Esophagus squamous epithelium (tissue), 5 donors: ENCODE measurements at regions not wholly inside any gene's neighbourhood (a gene's known extent, or its start where the extent isn't known, plus 50 kb on each side); places are given as distances from the start of the nearest gene placed in this dataset.

Source experiments
- DNase-seq: peaks from one replicate; lab custom pipeline; 2025; lab: John Stamatoyannopoulos, UW
- H3K27ac ChIP-seq, 4 donors: fragments of 200-600 bp; sonication (generic); one replicate each; pipeline ENCODE4 v1.5.1; 2016 to 2019; ENCODE audit warnings: mild to moderate bottlenecking in 1 of 4
- H3K27me3 ChIP-seq, 4 donors: fragments of 200-600 bp; sonication (generic); 1 replicate in 3 of 4; 2 replicates in 1 of 4; pipeline versions ENCODE4 v1.5.1 to v1.6.0; 2017 to 2021; ENCODE audit warnings: antibody characterized with exemption in 1 of 4
- H3K36me3 ChIP-seq, 3 donors: fragments of 200-600 bp; sonication (generic); one replicate each; pipeline ENCODE4 v1.5.1; 2016 to 2019
- H3K4me1 ChIP-seq, 3 donors: fragments of 200-600 bp; sonication (generic); one replicate each; pipeline ENCODE4 v1.5.1; 2017 to 2019
- H3K4me3 ChIP-seq, 4 donors: fragments of 200-600 bp; sonication (generic); 1 replicate in 3 of 4; 2 replicates in 1 of 4; pipeline ENCODE4 v1.5.1; 2016 to 2019; ENCODE audit warnings: mild to moderate bottlenecking in 2 of 4, moderate library complexity in 1 of 4
- H3K9me3 ChIP-seq, 3 donors: fragments of 200-600 bp; sonication (generic); one replicate each; pipeline ENCODE4 v1.5.1; 2016 to 2019
- CTCF ChIP-seq, 6 experiments: fragments of 450-650 bp in 4 of 6; fragments of 200-600 bp in 2 of 6; sonication (generic) in 2 of 6; IDR thresholded peaks; one replicate each; pipeline ENCODE4 v1.5.1; 2016 to 2019; ENCODE audit warnings: antibody characterized with exemption in 6 of 6, mild to moderate bottlenecking in 4 of 6, moderate library complexity in 4 of 6
- POLR2A ChIP-seq, 4 donors: fragments of 450-650 bp; IDR thresholded peaks; one replicate each; pipeline ENCODE4 v1.6.1; 2017; ENCODE audit warnings: antibody characterized with exemption in 4 of 4, mild to moderate bottlenecking in 4 of 4, moderate library complexity in 3 of 4
- WGBS, 2 donors: methylation state at CpG; one replicate each; pipeline ENCODE4 v1.1.5; 2018; 5-methylcytosine and 5-hydroxymethylcytosine counted together
- intact Hi-C: fragments of 100-400 bp; cut with DNase I; formaldehyde crosslinking; loops from one replicate; pipeline ENCODE4 v1.15.0; 2022
- donor health status: DM: yes; HTN: yes; CAD: no.

- WGBS, 2 donors = 15 to 35% methylated on average over 4 of the region's 4 CpGs
These were observed 138.5 kb downstream of the DICER1 start for GRCh38 chr14:95018821-95019220.

GRCh38 chr14:95015046-95015445 lies 142.3 kb downstream of the DICER1 start:
- WGBS, 2 donors = 43 to 86% methylated on average over 1 of the region's 1 CpG
- TF ChIP-seq POLR2A (IDR thresholded peaks at IDR 0.05) = no peak
- no peak for TF ChIP-seq CTCF (IDR thresholded peaks at IDR 0.05)
- H3K36me3 ChIP-seq = no peaks in the 10 kb centered on the region
- peaks cover 0 to 11% (median 0%) of the 10 kb centered on the region in 4 donors for H3K27me3 ChIP-seq
- intact Hi-C loops = no loop called here
- H3K4me1 ChIP-seq = no peaks in the 10 kb centered on the region
- H3K4me3 ChIP-seq = no peak overlapping the region
- no peak for DNase-seq
- no peak overlapping the region for H3K27ac ChIP-seq
- H3K9me3 ChIP-seq = no peaks in the 10 kb centered on the region

More at GRCh38 chr14:95018821-95019220, 138.5 kb downstream of the DICER1 start:
- no peak overlapping the region for H3K27ac ChIP-seq
- intact Hi-C loops = no loop called here
- DNase-seq = no peak
- H3K4me1 ChIP-seq = no peaks in the 10 kb centered on the region
- no peaks in the 10 kb centered on the region for H3K36me3 ChIP-seq
- no peak overlapping the region for H3K4me3 ChIP-seq
- no peaks in the 10 kb centered on the region for H3K27me3 ChIP-seq
- TF ChIP-seq CTCF (IDR thresholded peaks at IDR 0.05) (no peak), POLR2A (IDR thresholded peaks at IDR 0.05) (no peak)
- H3K9me3 ChIP-seq = no peaks in the 10 kb centered on the region

GRCh38 chr14:95014036-95014435 lies 143.3 kb downstream of the DICER1 start:
- 85 to 93% methylated on average over 7 of the region's 7 CpGs for WGBS, 2 donors

GRCh38 chr14:95011445-95012006 lies 145.8 kb downstream of the DICER1 start:
- Histone ChIP-seq H3K9me3 (no peaks in the 10 kb centered on the region), H3K4me1 (no peaks in the 10 kb centered on the region), H3K4me3 (no peak overlapping the region), H3K36me3 (no peaks in the 10 kb centered on the region), H3K27me3 (peaks cover 0 to 15% (median 0%) of the 10 kb centered on the region in 4 donors), H3K27ac (peak overlapping the region in 1 of 4 donors; percentile 25)
- DNase-seq = no peak
- TF ChIP-seq POLR2A (IDR thresholded peaks at IDR 0.05) (no peak), CTCF (IDR thresholded peaks at IDR 0.05) (no peak)
- 54 to 57% methylated on average over 16 of the region's 16 CpGs for WGBS, 2 donors
- intact Hi-C loops = no loop called here

More at GRCh38 chr14:95014036-95014435, 143.3 kb downstream of the DICER1 start:
- Histone ChIP-seq H3K27me3 (peaks cover 0 to 11% (median 0%) of the 10 kb centered on the region in 4 donors), H3K9me3 (no peaks in the 10 kb centered on the region), H3K36me3 (no peaks in the 10 kb centered on the region), H3K4me1 (no peaks in the 10 kb centered on the region), H3K27ac (no peak overlapping the region), H3K4me3 (no peak overlapping the region)
- no peak for DNase-seq
- intact Hi-C loops = no loop called here
- no peak for TF ChIP-seq POLR2A (IDR thresholded peaks at IDR 0.05)
- TF ChIP-seq CTCF (IDR thresholded peaks at IDR 0.05) = no peak

- Histone ChIP-seq H3K27me3 (peaks cover 0 to 15% (median 0%) of the 10 kb centered on the region in 4 donors), H3K9me3 (no peaks in the 10 kb centered on the region), H3K4me1 (no peaks in the 10 kb centered on the region), H3K36me3 (no peaks in the 10 kb centered on the region), H3K4me3 (no peak overlapping the region), H3K27ac (no peak overlapping the region)
- intact Hi-C loops = no loop called here
- WGBS, 2 donors = 76 to 82% methylated on average over 14 of the region's 15 CpGs
- no peak for TF ChIP-seq POLR2A (IDR thresholded peaks at IDR 0.05)
- no peak for TF ChIP-seq CTCF (IDR thresholded peaks at IDR 0.05)
- DNase-seq = no peak
These were observed 148.7 kb downstream of the DICER1 start for GRCh38 chr14:95008445-95009217.
